AG10803 (cell line): ENCODE measurements at regions not wholly inside any gene's neighbourhood (a gene's known extent, or its start where the extent isn't known, plus 50 kb on each side); places are given as distances from the start of the nearest gene placed in this dataset.

Experiments used
- DNase-seq: peaks from one replicate; pipeline ENCODE4 v3.0.0; 2010; ENCODE audit warnings: low read depth
- H3K4me3 ChIP-seq: 2 replicates; pipeline ENCODE4 v1.5.1; 2011; ENCODE audit warnings: mild to moderate bottlenecking, low read length, control low read depth
- TF ChIP-seq, protein P1 (sequence below): conservative IDR thresholded peaks from 2 replicates; pipeline ENCODE4 v1.5.1; 2011; ENCODE audit warnings: mild to moderate bottlenecking, low read length, control low read depth, inconsistent platforms

DNA sequence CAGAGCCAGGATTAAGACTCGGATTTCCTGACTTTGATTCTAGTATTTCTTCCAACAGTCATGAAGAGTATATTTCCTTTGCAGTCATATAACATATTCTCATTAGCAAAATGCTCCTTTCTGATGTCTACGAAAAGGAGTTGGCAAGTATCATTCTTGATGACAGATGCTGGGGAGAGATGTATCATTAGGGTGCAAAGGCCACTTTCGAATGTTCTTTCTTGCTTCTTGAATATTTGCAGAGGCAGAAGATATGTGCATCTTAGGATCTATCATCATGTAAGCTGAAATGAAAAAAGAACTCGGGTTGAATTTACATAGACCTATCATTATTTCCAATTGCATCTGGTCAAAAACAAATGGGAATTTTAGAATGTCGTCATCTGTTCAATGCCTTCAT lies 294.4 kb downstream of the BAMBI start:
- TF ChIP-seq, protein P1, sequence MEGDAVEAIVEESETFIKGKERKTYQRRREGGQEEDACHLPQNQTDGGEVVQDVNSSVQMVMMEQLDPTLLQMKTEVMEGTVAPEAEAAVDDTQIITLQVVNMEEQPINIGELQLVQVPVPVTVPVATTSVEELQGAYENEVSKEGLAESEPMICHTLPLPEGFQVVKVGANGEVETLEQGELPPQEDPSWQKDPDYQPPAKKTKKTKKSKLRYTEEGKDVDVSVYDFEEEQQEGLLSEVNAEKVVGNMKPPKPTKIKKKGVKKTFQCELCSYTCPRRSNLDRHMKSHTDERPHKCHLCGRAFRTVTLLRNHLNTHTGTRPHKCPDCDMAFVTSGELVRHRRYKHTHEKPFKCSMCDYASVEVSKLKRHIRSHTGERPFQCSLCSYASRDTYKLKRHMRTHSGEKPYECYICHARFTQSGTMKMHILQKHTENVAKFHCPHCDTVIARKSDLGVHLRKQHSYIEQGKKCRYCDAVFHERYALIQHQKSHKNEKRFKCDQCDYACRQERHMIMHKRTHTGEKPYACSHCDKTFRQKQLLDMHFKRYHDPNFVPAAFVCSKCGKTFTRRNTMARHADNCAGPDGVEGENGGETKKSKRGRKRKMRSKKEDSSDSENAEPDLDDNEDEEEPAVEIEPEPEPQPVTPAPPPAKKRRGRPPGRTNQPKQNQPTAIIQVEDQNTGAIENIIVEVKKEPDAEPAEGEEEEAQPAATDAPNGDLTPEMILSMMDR = no peak
- no peak for DNase-seq
- H3K4me3 ChIP-seq = no peak overlapping the region

DNA sequence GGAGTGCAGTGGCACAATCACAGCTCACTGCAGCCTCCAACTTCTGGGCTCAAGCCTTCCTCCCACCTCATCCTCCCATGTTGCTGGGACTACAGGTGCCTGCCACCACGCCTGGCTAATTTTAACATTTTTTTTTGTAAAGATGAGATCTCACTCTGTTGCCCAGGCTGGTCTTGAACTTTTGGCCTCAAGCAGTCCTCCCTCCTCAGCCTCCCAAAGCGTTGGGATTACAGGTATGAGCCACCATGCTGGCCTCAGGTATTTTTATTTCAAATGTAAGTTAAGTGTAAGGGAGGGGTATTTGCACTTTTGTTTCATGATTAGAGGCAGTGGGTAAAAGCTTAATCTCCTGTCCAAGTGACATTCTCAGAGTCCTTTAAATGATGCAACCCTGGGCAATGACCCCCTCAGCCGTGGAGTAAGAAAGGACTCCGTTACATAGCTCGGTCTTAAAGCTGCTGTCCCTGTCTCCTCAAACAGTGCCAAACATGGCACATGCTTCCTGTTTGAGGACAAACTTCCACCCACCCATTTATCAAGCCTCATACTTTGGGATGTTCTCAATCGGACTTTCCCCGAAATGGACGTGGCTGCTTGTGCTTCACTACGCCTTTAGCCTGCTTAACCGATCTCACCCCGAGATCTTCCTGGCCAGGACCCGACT lies 296.1 kb downstream of the BAMBI start:
- DNase-seq = no peak
- no peak overlapping the region for H3K4me3 ChIP-seq
- TF ChIP-seq, protein P1 = no peak

DNA sequence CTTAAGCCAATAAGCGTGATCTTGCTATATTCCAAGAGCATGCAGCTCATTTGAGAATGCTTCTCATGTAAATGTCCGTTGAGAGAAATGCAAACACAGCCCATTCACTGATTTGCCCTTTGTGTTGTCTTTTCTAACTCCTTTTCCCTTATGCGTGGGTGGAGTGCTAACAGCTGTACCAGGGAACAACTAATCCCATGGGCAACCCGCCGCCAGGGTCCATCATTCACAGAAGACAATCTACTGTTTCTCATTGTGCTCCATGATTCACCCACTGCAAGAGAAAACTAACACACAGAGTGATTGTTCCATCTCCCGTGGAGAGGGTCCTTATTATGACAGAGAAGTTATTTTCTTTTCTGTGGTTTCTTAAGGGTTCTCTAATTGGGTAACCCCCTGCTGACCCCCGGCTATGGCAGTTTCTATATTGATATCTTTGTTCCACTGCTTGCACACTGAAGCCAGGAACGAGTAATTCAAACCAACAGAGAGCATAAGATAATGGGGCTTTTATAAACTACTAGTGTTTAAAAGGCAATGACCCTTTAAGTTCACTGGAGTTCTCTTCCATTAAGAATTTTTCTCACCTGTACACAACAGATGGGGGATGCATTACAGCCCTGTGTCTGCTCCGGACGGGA lies 298.7 kb downstream of the BAMBI start:
- DNase-seq = no peak
- TF ChIP-seq, protein P1 = no peak
- H3K4me3 ChIP-seq = no peak overlapping the region

DNA sequence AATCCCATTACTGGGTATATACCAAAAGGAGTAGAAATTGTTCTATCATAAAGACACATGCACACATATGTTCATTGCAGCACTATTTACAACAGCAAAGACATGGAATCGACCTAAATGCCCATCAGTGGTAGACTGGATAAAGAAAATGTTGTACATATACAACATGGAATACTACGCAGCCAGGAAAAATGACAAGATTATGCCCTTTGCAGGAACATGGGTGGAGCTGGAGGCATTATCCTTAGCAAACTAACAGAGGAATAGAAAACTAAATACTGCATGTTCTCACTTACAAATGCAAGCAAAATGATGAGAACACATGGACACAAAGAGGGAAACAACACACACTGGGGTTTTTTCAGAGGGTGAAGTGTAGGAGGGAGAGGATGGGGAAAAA lies 300.2 kb downstream of the BAMBI start:
- TF ChIP-seq, protein P1 = no peak
- DNase-seq = no peak
- no peak overlapping the region for H3K4me3 ChIP-seq

DNA sequence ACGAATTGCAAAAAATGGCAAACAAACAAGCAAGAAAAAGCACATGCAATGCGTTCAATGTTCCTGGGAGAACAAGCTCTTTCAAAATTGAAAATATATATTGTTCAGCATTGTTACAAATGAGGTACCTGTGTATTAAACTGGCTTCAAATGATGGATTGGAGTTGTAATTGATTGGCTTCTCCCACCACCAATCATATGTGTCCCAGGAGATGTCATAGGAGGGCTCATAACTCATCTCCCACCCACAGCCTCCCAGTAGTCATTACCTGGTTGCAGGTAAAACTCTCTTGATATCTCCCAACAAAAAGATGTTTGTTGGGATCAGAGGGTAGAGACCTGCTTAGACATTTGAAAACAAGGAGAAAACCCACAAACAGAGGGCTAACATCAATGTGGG lies 302.9 kb downstream of the BAMBI start:
- no peak for DNase-seq
- no peak overlapping the region for H3K4me3 ChIP-seq
- TF ChIP-seq, protein P1 = no peak

DNA sequence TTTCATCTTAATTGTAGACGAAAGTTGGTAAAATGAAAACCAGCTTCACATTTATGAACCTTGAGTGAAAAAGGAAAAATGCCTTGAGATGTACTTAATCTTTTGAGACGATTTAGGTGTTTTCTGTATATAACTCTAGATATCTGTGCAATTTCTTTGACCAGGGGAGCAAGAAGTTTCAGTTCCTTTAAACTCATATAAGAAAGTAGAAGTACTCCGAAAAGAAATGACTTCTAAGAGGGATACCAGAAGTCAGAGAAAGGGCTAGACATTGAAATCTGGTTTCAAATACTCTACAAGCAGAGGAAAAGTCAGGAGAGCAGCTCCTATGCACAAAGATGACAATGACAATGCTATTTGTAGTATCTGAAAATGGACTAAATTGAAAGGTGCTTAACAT lies 303.7 kb downstream of the BAMBI start:
- H3K4me3 ChIP-seq = no peak overlapping the region
- TF ChIP-seq, protein P1 = no peak
- no peak for DNase-seq

DNA sequence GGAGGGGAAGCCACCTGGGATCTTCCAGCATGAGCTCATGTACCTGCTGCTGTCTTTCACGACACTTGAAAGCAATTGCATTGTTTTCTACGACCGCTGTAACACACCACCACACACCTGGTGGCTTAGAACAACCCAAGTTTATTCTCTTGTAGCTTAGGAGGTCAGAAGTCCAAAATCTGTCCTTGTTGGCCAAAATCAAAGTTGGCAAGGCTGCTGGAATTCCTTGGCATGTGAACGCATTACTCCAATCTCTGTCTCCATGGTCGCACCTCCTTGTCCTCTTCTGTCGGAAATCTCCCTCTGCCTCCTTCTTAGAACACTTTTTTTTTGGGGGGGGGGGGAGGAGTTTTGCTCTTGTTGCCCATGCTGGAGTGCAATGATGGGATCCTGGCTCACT lies 305.7 kb downstream of the BAMBI start:
- DNase-seq = no peak
- H3K4me3 ChIP-seq = no peak overlapping the region
- TF ChIP-seq, protein P1 = no peak
